GM12878 (cell line): ENCODE measurements at regions not wholly inside any gene's neighbourhood (a gene's known extent, or its start where the extent isn't known, plus 50 kb on each side); places are given as distances from the start of the nearest gene placed in this dataset.

Source experiments
- ASH2L ChIP-seq: fragments of 300-600, 200-600 bp; sonication (generic); IDR thresholded peaks from 2 replicates; pipeline ENCODE4 v1.6.1; 2017; ENCODE audit warnings: low read depth, mild to moderate bottlenecking, borderline replicate concordance
- TF ChIP-seq, protein P1 (sequence below), 3 experiments: IDR thresholded peaks in 2 of 3; conservative IDR thresholded peaks in 1 of 3; 2 replicates each; pipeline ENCODE4 v1.5.1; 2011; ENCODE audit warnings: low read depth in 3 of 3, low read length in 3 of 3, mild to moderate bottlenecking in 3 of 3, control low read depth in 2 of 3, moderate library complexity in 2 of 3, inconsistent platforms in 1 of 3, mixed read lengths in 1 of 3; ENCODE audit not compliant: control insufficient read depth in 2 of 3, insufficient read depth in 1 of 3; ENCODE audit errors: extremely low read depth in 1 of 3

DNA sequence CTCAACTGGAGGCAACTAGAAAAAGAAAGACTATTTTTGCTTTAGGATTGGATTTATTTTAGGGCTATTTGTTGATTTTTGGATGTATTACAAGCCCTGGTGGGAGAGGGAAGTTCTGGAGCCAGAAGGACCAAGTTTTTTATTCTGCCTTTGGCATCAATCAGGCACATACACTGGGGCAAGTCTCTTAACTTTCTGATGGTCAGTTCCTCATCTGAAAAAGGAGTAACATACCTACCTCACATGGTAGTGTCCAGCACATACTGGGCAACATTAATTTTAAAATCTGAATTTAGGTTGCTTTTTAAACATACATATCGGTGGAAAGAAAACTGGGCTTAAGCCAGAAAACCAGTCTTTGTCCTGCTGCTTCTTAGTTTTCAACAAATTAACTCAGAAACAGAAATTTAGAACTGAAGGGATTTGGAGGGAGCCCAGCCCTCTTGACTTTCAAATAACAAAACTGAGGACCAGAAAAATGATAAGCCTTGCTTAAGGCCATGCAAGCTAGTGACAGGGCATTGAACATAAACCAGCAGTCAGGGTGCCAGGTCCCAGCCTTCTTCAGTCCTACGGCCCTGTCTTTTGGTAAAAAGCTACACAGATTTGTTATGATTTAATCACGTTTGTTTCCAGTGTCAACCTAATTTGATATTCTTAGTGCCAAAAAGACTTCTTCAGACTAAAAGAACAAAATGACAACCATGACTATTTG, 90.2 kb upstream of the SLC38A2 start:
- TF ChIP-seq, protein P1, sequence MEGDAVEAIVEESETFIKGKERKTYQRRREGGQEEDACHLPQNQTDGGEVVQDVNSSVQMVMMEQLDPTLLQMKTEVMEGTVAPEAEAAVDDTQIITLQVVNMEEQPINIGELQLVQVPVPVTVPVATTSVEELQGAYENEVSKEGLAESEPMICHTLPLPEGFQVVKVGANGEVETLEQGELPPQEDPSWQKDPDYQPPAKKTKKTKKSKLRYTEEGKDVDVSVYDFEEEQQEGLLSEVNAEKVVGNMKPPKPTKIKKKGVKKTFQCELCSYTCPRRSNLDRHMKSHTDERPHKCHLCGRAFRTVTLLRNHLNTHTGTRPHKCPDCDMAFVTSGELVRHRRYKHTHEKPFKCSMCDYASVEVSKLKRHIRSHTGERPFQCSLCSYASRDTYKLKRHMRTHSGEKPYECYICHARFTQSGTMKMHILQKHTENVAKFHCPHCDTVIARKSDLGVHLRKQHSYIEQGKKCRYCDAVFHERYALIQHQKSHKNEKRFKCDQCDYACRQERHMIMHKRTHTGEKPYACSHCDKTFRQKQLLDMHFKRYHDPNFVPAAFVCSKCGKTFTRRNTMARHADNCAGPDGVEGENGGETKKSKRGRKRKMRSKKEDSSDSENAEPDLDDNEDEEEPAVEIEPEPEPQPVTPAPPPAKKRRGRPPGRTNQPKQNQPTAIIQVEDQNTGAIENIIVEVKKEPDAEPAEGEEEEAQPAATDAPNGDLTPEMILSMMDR (IDR thresholded peaks at IDR 0.05 in 2 of 3, conservative IDR thresholded peaks at IDR 0.05 in 1 of 3; ENCODE audit: control insufficient read depth in 2 of 3, extremely low read depth in 1 of 3, insufficient read depth in 1 of 3, low read depth in 3 of 3, low read length in 3 of 3): no peak
- TF ChIP-seq ASH2L: no peak
